Lower lobe of right lung (tissue), 2 donors: ENCODE measurements at regions not wholly inside any gene's neighbourhood (a gene's known extent, or its start where the extent isn't known, plus 50 kb on each side); places are given as distances from the start of the nearest gene placed in this dataset.

Experiments
- ATAC-seq, 2 donors: fragments of 200-7000 bp; cut with Tn5 transposase; one replicate each; pipeline ENCODE4 v1.9.1; 2020 to 2022; ENCODE audit warnings: mild to moderate bottlenecking in 2 of 2, moderate library complexity in 2 of 2
- DNase-seq: peaks from one replicate; pipeline ENCODE4 v3.0.0-alpha.2; 2020
- H3K27ac ChIP-seq: fragments of 200-600 bp; one replicate; pipeline ENCODE4 v1.8.0; 2022
- H3K27me3 ChIP-seq: fragments of 200-600 bp; one replicate; pipeline ENCODE4 v1.8.0; 2022; ENCODE audit warnings: low read depth
- H3K36me3 ChIP-seq: fragments of 200-600 bp; one replicate; pipeline ENCODE4 v1.8.0; 2022; ENCODE audit warnings: mild to moderate bottlenecking
- H3K4me1 ChIP-seq: fragments of 200-600 bp; one replicate; pipeline ENCODE4 v1.8.0; 2022
- H3K4me3 ChIP-seq: fragments of 200-600 bp; one replicate; pipeline ENCODE4 v1.8.0; 2022; ENCODE audit warnings: mild to moderate bottlenecking
- H3K9me3 ChIP-seq: fragments of 200-600 bp; one replicate; pipeline ENCODE4 v1.8.0; 2022
- CTCF ChIP-seq: fragments of 200-600 bp; IDR thresholded peaks from one replicate; pipeline ENCODE4 v1.8.0; 2022; ENCODE audit warnings: antibody characterized with exemption, mild to moderate bottlenecking
- intact Hi-C: fragments of 100-400 bp; cut with DNase I; formaldehyde crosslinking; loops from one replicate; pipeline ENCODE4 v1.11.0; 2022
- donor health status: DM: no; HTN: yes; CAD: no; lungs with severe emphysema.

GRCh38 chr5:89036704-89037489 is 153.9 kb upstream of the MEF2C start:
- Histone ChIP-seq H3K36me3 (no peaks in the 10 kb centered on the region), H3K4me1 (no peaks in the 10 kb centered on the region), H3K4me3 (no peak overlapping the region), H3K9me3 (no peaks in the 10 kb centered on the region), H3K27ac (no peak overlapping the region), H3K27me3 (no peaks in the 10 kb centered on the region)
- intact Hi-C loops: no loop called here
- DNase-seq (no peak), ATAC-seq (no peak)
- TF ChIP-seq CTCF: no peak

- TF ChIP-seq CTCF: no peak
- H3K4me3 ChIP-seq: no peak overlapping the region
- no peaks in the 10 kb centered on the region for H3K4me1 ChIP-seq
- no peaks in the 10 kb centered on the region for H3K9me3 ChIP-seq
- H3K27me3 ChIP-seq: no peaks in the 10 kb centered on the region
- no peak for ATAC-seq
- no peak for DNase-seq
- H3K27ac ChIP-seq: no peak overlapping the region
- intact Hi-C loops: no loop called here
- H3K36me3 ChIP-seq: no peaks in the 10 kb centered on the region
Measured at GRCh38 chr5:89036166-89036565, 153.2 kb upstream of the MEF2C start.

GRCh38 chr5:89034588-89034987 is 151.6 kb upstream of the MEF2C start:
- DNase-seq (no peak), ATAC-seq (no peak)
- no peaks in the 10 kb centered on the region for H3K4me1 ChIP-seq
- no peaks in the 10 kb centered on the region for H3K9me3 ChIP-seq
- TF ChIP-seq CTCF: no peak
- H3K27me3 ChIP-seq: no peaks in the 10 kb centered on the region
- no peak overlapping the region for H3K4me3 ChIP-seq
- no peaks in the 10 kb centered on the region for H3K36me3 ChIP-seq
- intact Hi-C loops: no loop called here
- H3K27ac ChIP-seq: no peak overlapping the region

GRCh38 chr5:89030798-89031197 is 147.8 kb upstream of the MEF2C start:
- H3K27ac ChIP-seq: no peak overlapping the region
- intact Hi-C loops: no loop called here
- ATAC-seq (no peak), DNase-seq (no peak)
- no peaks in the 10 kb centered on the region for H3K27me3 ChIP-seq
- H3K36me3 ChIP-seq: no peaks in the 10 kb centered on the region
- H3K4me3 ChIP-seq: no peak overlapping the region
- no peaks in the 10 kb centered on the region for H3K4me1 ChIP-seq
- TF ChIP-seq CTCF: no peak
- H3K9me3 ChIP-seq: no peaks in the 10 kb centered on the region

- no peaks in the 10 kb centered on the region for H3K27me3 ChIP-seq
- H3K9me3 ChIP-seq: no peaks in the 10 kb centered on the region
- no peak for DNase-seq
- no peak for TF ChIP-seq CTCF
- intact Hi-C loops: no loop called here
- no peak for ATAC-seq
- H3K4me1 ChIP-seq: no peaks in the 10 kb centered on the region
- no peak overlapping the region for H3K27ac ChIP-seq
- no peak overlapping the region for H3K4me3 ChIP-seq
- H3K36me3 ChIP-seq: no peaks in the 10 kb centered on the region
Measured at GRCh38 chr5:89028595-89029285, 145.8 kb upstream of the MEF2C start.
